Upper lobe of left lung (tissue), 4 donors: ENCODE measurements at regions not wholly inside any gene's neighbourhood (a gene's known extent, or its start where the extent isn't known, plus 50 kb on each side); places are given as distances from the start of the nearest gene placed in this dataset.

Source experiments
- CTCF ChIP-seq, 6 experiments: fragments of 450-650 bp in 4 of 6; fragments of 200-600 bp in 2 of 6; sonication (generic) in 2 of 6; IDR thresholded peaks; one replicate each; pipeline ENCODE4 v1.5.1; 2016 to 2019; ENCODE audit warnings: antibody characterized with exemption in 6 of 6
- EP300 ChIP-seq, 4 donors: sonication (generic); formaldehyde crosslinking; IDR thresholded peaks; one replicate each; pipeline ENCODE4 v1.5.1; 2017; ENCODE audit warnings: antibody characterized with exemption in 4 of 4, control low read depth in 2 of 4
- POLR2A ChIP-seq, 4 donors: fragments of 450-650 bp; IDR thresholded peaks; one replicate each; pipeline ENCODE4 v1.5.1; 2016 to 2017; ENCODE audit warnings: antibody characterized with exemption in 4 of 4, mild to moderate bottlenecking in 2 of 4
- POLR2AphosphoS5 ChIP-seq, 2 donors: sonication (generic); formaldehyde crosslinking; IDR thresholded peaks; one replicate each; pipeline ENCODE4 v1.5.1; 2017; ENCODE audit warnings: antibody characterized with exemption in 2 of 2

DNA sequence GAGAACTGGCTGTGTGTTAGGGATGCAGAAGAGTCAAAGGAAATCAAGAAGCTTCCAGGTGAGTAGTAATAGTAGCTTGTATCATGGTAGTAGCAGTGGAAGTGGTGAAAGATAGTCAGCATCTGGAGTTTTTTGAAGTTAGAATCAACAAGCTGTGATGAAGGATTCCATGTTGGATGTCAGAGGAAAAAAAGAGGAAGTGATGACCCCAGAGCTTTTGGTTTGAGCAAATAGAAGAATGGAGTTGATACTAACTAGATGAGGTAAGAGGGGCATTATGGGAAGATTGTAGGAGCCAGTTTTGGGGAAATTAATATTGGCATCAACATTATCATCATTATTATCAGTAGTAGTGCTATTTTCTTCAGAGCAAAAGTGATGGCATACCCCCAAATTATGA lies 542.2 kb downstream of the XIRP2 start:
- no peak for TF ChIP-seq POLR2AphosphoS5 (IDR thresholded peaks at IDR 0.05)
- TF ChIP-seq POLR2A (IDR thresholded peaks at IDR 0.05), result no peak
- TF ChIP-seq CTCF (IDR thresholded peaks at IDR 0.05), result no peak
- TF ChIP-seq EP300 (IDR thresholded peaks at IDR 0.05), result no peak
